NT2/D1 (cell line): ENCODE measurements at regions not wholly inside any gene's neighbourhood (a gene's known extent, or its start where the extent isn't known, plus 50 kb on each side); places are given as distances from the start of the nearest gene placed in this dataset.
"Not testable (repeated sequence)": the region's sequence is repeated elsewhere in the genome, so short reads cannot be mapped to it uniquely, and the experiment has no call there.

Source experiments
- DNase-seq: peaks from one replicate; pipeline ENCODE4 v3.0.0-alpha.2; 2011; ENCODE audit warnings: low read depth, low spot score
- H3K27me3 ChIP-seq: 2 replicates; pipeline ENCODE4 v1.6.0; 2011; ENCODE audit warnings: mild to moderate bottlenecking; ENCODE audit not compliant: insufficient read length, insufficient read depth
- H3K36me3 ChIP-seq: 2 replicates; pipeline ENCODE4 v1.6.1; 2011; ENCODE audit warnings: mild to moderate bottlenecking, low read length, mixed read lengths; ENCODE audit not compliant: insufficient read depth, insufficient read length
- H3K4me1 ChIP-seq: 2 replicates; pipeline ENCODE4 v1.5.1; 2011; ENCODE audit not compliant: insufficient read depth, insufficient read length
- H3K4me3 ChIP-seq: 2 replicates; pipeline ENCODE4 v1.5.1; 2011; ENCODE audit warnings: low read depth; ENCODE audit not compliant: insufficient read length
- H3K9ac ChIP-seq: 2 replicates; pipeline ENCODE4 v1.6.0; 2011; ENCODE audit warnings: low read depth; ENCODE audit not compliant: insufficient read length
- H3K9me3 ChIP-seq: 2 replicates; pipeline ENCODE4 v1.5.1; 2011; ENCODE audit warnings: mild to moderate bottlenecking, low read length; ENCODE audit not compliant: insufficient read depth

- H3K9ac ChIP-seq, H3K27me3 ChIP-seq, H3K4me1 ChIP-seq, H3K9me3 ChIP-seq, DNase-seq, H3K36me3 ChIP-seq, H3K4me3 ChIP-seq: not testable (repeated sequence)
Measured at GRCh38 chr6:26863641-26864040, 204.1 kb upstream of the ZNF322 start.

DNA sequence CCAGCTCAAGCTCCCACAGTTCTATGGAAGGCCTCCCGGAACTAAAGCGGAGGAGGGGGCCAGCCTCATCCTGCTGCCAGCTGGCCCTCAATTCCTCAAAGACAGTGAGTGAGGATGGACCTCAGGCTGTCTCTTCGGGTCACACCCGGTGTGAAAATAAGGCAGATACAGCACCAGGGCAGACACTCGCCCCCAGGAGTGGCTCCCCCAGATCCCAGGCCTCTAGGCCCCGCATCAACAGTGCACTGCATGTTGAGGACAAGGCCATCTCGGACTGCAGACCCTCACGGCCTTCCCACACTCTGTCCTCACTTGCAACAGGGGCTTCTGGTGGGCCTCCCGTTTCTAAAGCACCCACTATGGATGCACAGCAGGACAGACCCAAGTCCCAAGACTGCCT is 239.2 kb upstream of the ZNF322 start:
- DNase-seq, H3K4me1 ChIP-seq, H3K9ac ChIP-seq, H3K4me3 ChIP-seq, H3K27me3 ChIP-seq, H3K36me3 ChIP-seq, H3K9me3 ChIP-seq: not testable (repeated sequence)

DNA sequence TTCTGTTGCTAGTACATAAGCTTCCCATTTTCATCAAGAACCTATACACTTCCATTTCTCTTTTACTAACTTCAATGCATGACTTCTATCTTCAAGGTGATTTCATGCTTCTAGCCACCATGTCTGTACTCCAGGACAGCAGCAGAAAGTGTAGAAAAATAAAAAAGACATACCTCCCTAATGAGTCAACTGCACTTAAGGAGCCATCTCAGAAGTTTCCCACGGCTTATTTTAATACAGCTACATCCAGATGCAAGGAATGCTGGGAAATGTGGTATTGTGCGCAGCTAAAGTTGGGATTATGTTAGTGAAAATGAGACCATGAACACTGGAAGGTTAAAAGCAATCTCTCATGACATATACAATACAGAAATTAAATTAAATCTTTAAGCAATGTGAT is 264.7 kb upstream of the ZNF322 start:
- H3K4me3 ChIP-seq, DNase-seq, H3K4me1 ChIP-seq: not testable (repeated sequence)

DNA sequence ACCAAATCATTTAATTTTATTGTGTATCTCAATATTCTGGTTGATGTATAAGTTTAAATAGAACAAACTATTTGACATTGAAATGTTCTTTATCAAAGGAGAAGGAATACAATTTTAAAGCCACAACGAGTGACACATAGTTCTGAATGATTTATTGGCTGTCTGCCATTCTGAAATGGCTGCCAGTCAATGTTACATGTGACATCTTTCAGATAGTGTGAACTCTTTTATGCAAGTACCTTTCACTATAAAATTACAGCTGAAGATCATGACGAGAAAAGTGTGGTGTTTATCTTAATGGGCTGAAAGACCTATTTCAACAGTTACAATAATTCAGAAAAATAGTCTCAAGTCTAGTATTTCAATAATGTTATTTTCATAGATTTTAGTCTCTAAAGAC is 268.6 kb upstream of the ZNF322 start:
- not testable (repeated sequence) for H3K4me1 ChIP-seq, H3K36me3 ChIP-seq, DNase-seq, H3K9me3 ChIP-seq, H3K9ac ChIP-seq, H3K27me3 ChIP-seq, H3K4me3 ChIP-seq

More for the DNA sequence above, 264.7 kb upstream of the ZNF322 start:
- H3K36me3 ChIP-seq, H3K9ac ChIP-seq, H3K27me3 ChIP-seq, H3K9me3 ChIP-seq: not testable (repeated sequence)

DNA sequence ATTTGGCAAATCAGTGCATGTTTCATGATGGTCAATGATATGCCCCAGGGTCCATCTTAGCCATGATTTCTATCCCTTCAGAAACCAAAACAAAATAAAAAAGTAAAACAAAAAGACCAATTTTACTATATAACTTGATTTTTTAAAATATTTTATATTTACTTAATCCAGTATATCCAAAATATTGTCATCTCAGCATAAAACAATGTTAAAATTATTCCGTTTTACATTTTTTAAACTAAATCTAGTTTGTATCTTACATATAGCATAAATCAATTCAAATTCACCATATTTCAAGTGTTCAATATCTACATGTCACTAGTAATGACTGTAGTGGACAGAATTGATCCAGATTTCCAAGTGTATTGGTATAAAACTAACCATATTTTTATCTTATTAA is 277.7 kb upstream of the ZNF322 start:
- H3K27me3 ChIP-seq, H3K4me3 ChIP-seq, H3K9ac ChIP-seq, DNase-seq, H3K4me1 ChIP-seq, H3K9me3 ChIP-seq, H3K36me3 ChIP-seq: not testable (repeated sequence)

- not testable (repeated sequence) for H3K9me3 ChIP-seq, H3K4me3 ChIP-seq, DNase-seq
Measured at GRCh38 chr6:26951211-26951610, 291.7 kb upstream of the ZNF322 start.

GRCh38 chr6:26956078-26956600 is 291.4 kb upstream of the PRSS16 start:
- H3K9ac ChIP-seq, H3K9me3 ChIP-seq, H3K4me1 ChIP-seq, H3K27me3 ChIP-seq, H3K36me3 ChIP-seq: not testable (repeated sequence)
- H3K4me3 ChIP-seq: peak overlapping the region; percentile 8
- DNase-seq: peak; percentile 5

More at GRCh38 chr6:26951211-26951610, 291.7 kb upstream of the ZNF322 start:
- not testable (repeated sequence) for H3K27me3 ChIP-seq, H3K4me1 ChIP-seq, H3K9ac ChIP-seq, H3K36me3 ChIP-seq

GRCh38 chr6:26956601-26957184 is 290.8 kb upstream of the PRSS16 start:
- not testable (repeated sequence) for H3K9me3 ChIP-seq, H3K9ac ChIP-seq, H3K36me3 ChIP-seq, H3K27me3 ChIP-seq, H3K4me3 ChIP-seq, DNase-seq, H3K4me1 ChIP-seq

GRCh38 chr6:26957399-26958127 is 289.9 kb upstream of the PRSS16 start:
- H3K4me1 ChIP-seq, H3K4me3 ChIP-seq, H3K9ac ChIP-seq, DNase-seq, H3K36me3 ChIP-seq, H3K9me3 ChIP-seq, H3K27me3 ChIP-seq: not testable (repeated sequence)

- not testable (repeated sequence) for H3K9me3 ChIP-seq, DNase-seq, H3K4me3 ChIP-seq, H3K9ac ChIP-seq, H3K27me3 ChIP-seq, H3K4me1 ChIP-seq, H3K36me3 ChIP-seq
Measured at GRCh38 chr6:26961236-26961635, 286.3 kb upstream of the PRSS16 start.
